Endothelial cell of umbilical vein (primary cell): ENCODE measurements at regions not wholly inside any gene's neighbourhood (a gene's known extent, or its start where the extent isn't known, plus 50 kb on each side); places are given as distances from the start of the nearest gene placed in this dataset.

ENCODE experiments used
- BruUV-seq: library from RNA; stranded (reverse); fragments of 400-500 nt; replicated peaks from 2 replicates; lab custom pipeline; 2021; lab: Mats Ljungman, UMichigan
- CTCF ChIA-PET: fragments of 300-600, 350-600 bp; sonication (Branson Sonifier 250); formaldehyde crosslinking; loops from one replicate; lab custom pipeline; 2021; ENCODE audit warnings: antibody characterized with exemption, inconsistent platforms; lab: Charles Lee
- POLR2A ChIA-PET: fragments of 300-600, 350-600 bp; sonication (Branson Sonifier 250); formaldehyde crosslinking; loops from one replicate; lab custom pipeline; 2021; ENCODE audit warnings: antibody characterized with exemption, inconsistent platforms; lab: Charles Lee
- DNase-seq: peaks from one replicate; pipeline ENCODE4 v3.0.0-alpha.2; 2011; ENCODE audit warnings: low read depth, low spot score
- FAIRE-seq: peaks from 2 replicates; lab custom pipeline; 2011; peaks lifted over from hg19 to GRCh38; lab: Jason Lieb, UNC
- H2AFZ ChIP-seq: 2 replicates; pipeline ENCODE4 v1.6.0; 2012; ENCODE audit warnings: low read depth, low read length, control low read depth, inconsistent platforms
- H3K27ac ChIP-seq: 2 replicates; pipeline ENCODE4 v1.5.1; 2011; ENCODE audit warnings: low read depth, mild to moderate bottlenecking, control low read depth, low read length, moderate library complexity; ENCODE audit not compliant: insufficient read depth
- H3K27me3 ChIP-seq, 2 experiments: 2 replicates each; pipeline versions ENCODE4 v1.6.0 to v1.6.1; 2011; ENCODE audit warnings: low read length in 2 of 2, mixed read lengths in 1 of 2; ENCODE audit not compliant: control insufficient read depth in 2 of 2, insufficient read depth in 2 of 2
- H3K36me3 ChIP-seq, 2 experiments: 2 replicates in 1 of 2; 3 replicates in 1 of 2; pipeline ENCODE4 v1.5.1; 2011; ENCODE audit warnings: low read length in 2 of 2, mild to moderate bottlenecking in 1 of 2, moderate library complexity in 1 of 2; ENCODE audit not compliant: control insufficient read depth in 2 of 2, insufficient read depth in 2 of 2; ENCODE audit errors: extremely low read depth in 1 of 2
- H3K4me1 ChIP-seq: 3 replicates; pipeline ENCODE4 v1.5.1; 2011; ENCODE audit warnings: mild to moderate bottlenecking, low read length; ENCODE audit not compliant: control insufficient read depth, insufficient read depth; ENCODE audit errors: extremely low read depth
- H3K4me2 ChIP-seq: 2 replicates; pipeline ENCODE4 v1.6.1; 2011; ENCODE audit warnings: low read length, control low read depth, mixed read lengths; ENCODE audit not compliant: insufficient read depth
- H3K4me3 ChIP-seq, 3 experiments: fragments of 200-600 bp in 1 of 3; sonication (generic), shearing (Covaris generic) in 1 of 3; replicated peaks in 1 of 3; 2 replicates each; pipeline ENCODE4 v1.5.1; 2011 to 2016; ENCODE audit warnings: control low read depth in 3 of 3, low read length in 3 of 3, mild to moderate bottlenecking in 2 of 3, inconsistent platforms in 1 of 3, low read depth in 1 of 3, moderate library complexity in 1 of 3; ENCODE audit not compliant: insufficient read depth in 1 of 3
- H3K79me2 ChIP-seq: 2 replicates; pipeline ENCODE4 v1.6.0; 2012; ENCODE audit warnings: low read length, inconsistent platforms; ENCODE audit not compliant: control insufficient read depth, insufficient read depth
- H3K9ac ChIP-seq: replicated peaks from 2 replicates; pipeline ENCODE3; 2011; ENCODE audit warnings: low read length, control low read depth; ENCODE audit not compliant: insufficient read depth; ENCODE audit errors: extremely low read depth
- H3K9me1 ChIP-seq: replicated peaks from 3 replicates; pipeline ENCODE4 v1.6.0; 2011; ENCODE audit warnings: mild to moderate bottlenecking, low read length; ENCODE audit not compliant: control insufficient read depth, insufficient read depth; ENCODE audit errors: extremely low read depth
- H3K9me3 ChIP-seq: replicated peaks from 2 replicates; pipeline ENCODE4 v1.5.1; 2012; ENCODE audit warnings: low read length, inconsistent platforms; ENCODE audit not compliant: control insufficient read depth, insufficient read depth
- H4K20me1 ChIP-seq: replicated peaks from 2 replicates; pipeline ENCODE3; 2011; ENCODE audit warnings: mild to moderate bottlenecking, low read length; ENCODE audit not compliant: control insufficient read depth, insufficient read depth; ENCODE audit errors: extremely low read depth
- CTCF ChIP-seq, 2 donors: IDR thresholded peaks; 1 replicate in 1 of 2; 2 replicates in 1 of 2; pipeline ENCODE4 v1.5.1; 2011; ENCODE audit warnings: low read length in 2 of 2, mild to moderate bottlenecking in 2 of 2, moderate library complexity in 2 of 2, control low read depth in 1 of 2, inconsistent platforms in 1 of 2, low read depth in 1 of 2; ENCODE audit not compliant: insufficient read depth in 1 of 2; ENCODE audit errors: extremely low read depth in 1 of 2
- EZH2 ChIP-seq: IDR thresholded peaks from 2 replicates; pipeline ENCODE4 v1.6.1; 2012; ENCODE audit warnings: borderline replicate concordance, low read depth, mild to moderate bottlenecking, moderate library complexity, low read length, inconsistent platforms; ENCODE audit not compliant: severe bottlenecking
- FOS ChIP-seq: IDR thresholded peaks from 2 replicates; pipeline ENCODE4 v1.6.1; 2011; ENCODE audit warnings: mild to moderate bottlenecking, low read length, moderate library complexity, borderline replicate concordance; ENCODE audit not compliant: insufficient read depth
- GATA2 ChIP-seq: IDR thresholded peaks from 2 replicates; pipeline ENCODE4 v1.7.0; 2011; ENCODE audit warnings: low read depth, mild to moderate bottlenecking, moderate library complexity, mixed read lengths, low read length; ENCODE audit not compliant: insufficient read length, insufficient read depth
- JUN ChIP-seq: IDR thresholded peaks from 2 replicates; pipeline ENCODE4 v1.6.1; 2011; ENCODE audit warnings: borderline replicate concordance, low read depth; ENCODE audit not compliant: insufficient read length, insufficient read depth
- MAX ChIP-seq: IDR thresholded peaks from 2 replicates; pipeline ENCODE4 v1.6.1; 2011; ENCODE audit not compliant: insufficient read depth, insufficient read length
- MYC ChIP-seq: IDR thresholded peaks from one replicate; pipeline ENCODE4 v1.6.1; 2011; ENCODE audit warnings: mild to moderate bottlenecking, low read depth, low read length
- POLR2A ChIP-seq: IDR thresholded peaks from 2 replicates; pipeline ENCODE4 v1.6.1; 2012; ENCODE audit warnings: low read depth, mild to moderate bottlenecking, control low read depth, low read length
- POLR2AphosphoS5 ChIP-seq: IDR thresholded peaks from 2 replicates; pipeline ENCODE4 v1.6.1; 2012; ENCODE audit warnings: low read depth, mild to moderate bottlenecking, control low read depth, low read length, moderate library complexity; ENCODE audit not compliant: insufficient read depth
- dilution Hi-C: fragments of 300-500 bp; cut with MboI; formaldehyde crosslinking; loops from one replicate; pipeline ENCODE4 v1.15.0; 2019; ENCODE audit warnings: low sequenced_read_pairs; ENCODE audit not compliant: extremely low pct_ligation_motif_present
- intact Hi-C: fragments of 100-400 bp; cut with micrococcal nuclease; formaldehyde crosslinking; loops from one replicate; pipeline ENCODE4 v1.10.0; 2022

- H3K36me3 ChIP-seq = no peaks in the 10 kb centered on the region
- ChIA-PET POLR2A (no interaction called here), CTCF (no interaction called here)
- no peak for FAIRE-seq
- no peak overlapping the region for H2AFZ ChIP-seq
- H3K9ac ChIP-seq = no peak overlapping the region
- no peak for TF ChIP-seq POLR2AphosphoS5
- no peak for TF ChIP-seq MYC
- TF ChIP-seq FOS = no peak
- TF ChIP-seq GATA2 = no peak
- no peak for TF ChIP-seq POLR2A
- no peak for TF ChIP-seq EZH2
- no peak for TF ChIP-seq MAX
- TF ChIP-seq CTCF (IDR thresholded peaks at IDR 0.05; ENCODE audit: extremely low read depth in 1 of 2, insufficient read depth in 1 of 2, low read depth in 1 of 2, low read length in 2 of 2) = no peak
- TF ChIP-seq JUN = no peak
- no peaks in the 10 kb centered on the region for H3K79me2 ChIP-seq
- H3K27me3 ChIP-seq = no peaks in the 10 kb centered on the region
- intact Hi-C loops = no loop called here
- no TSS peak for BruUV-seq
- no peak overlapping the region for H3K4me2 ChIP-seq
- no peaks in the 10 kb centered on the region for H4K20me1 ChIP-seq
- DNase-seq = no peak
- H3K9me1 ChIP-seq = no peaks in the 10 kb centered on the region
- H3K27ac ChIP-seq = no peak overlapping the region
- no peaks in the 10 kb centered on the region for H3K9me3 ChIP-seq
- no peaks in the 10 kb centered on the region for H3K4me1 ChIP-seq
- H3K4me3 ChIP-seq = no peak overlapping the region
- dilution Hi-C loops = no loop called here
These were observed 71.6 kb upstream of the LGSN start for GRCh38 chr6:63391203-63391970.
